ENCODE measurements at regions not wholly inside any gene's neighbourhood (a gene's known extent, or its start where the extent isn't known, plus 50 kb on each side); places are given as distances from the start of the nearest gene placed in this dataset.

- TF ChIP-seq POLR2A (IDR thresholded peaks at IDR 0.05) (no peak), CTCF (IDR thresholded peaks at IDR 0.05) (no peak)
Observed at GRCh38 chr1:93758842-93759515, 77.3 kb upstream of the BCAR3 start.

All from testis (tissue), 2 donors.